Thyroid gland (tissue), 4 donors: ENCODE measurements at regions not wholly inside any gene's neighbourhood (a gene's known extent, or its start where the extent isn't known, plus 50 kb on each side); places are given as distances from the start of the nearest gene placed in this dataset.
A peak's percentile ranks its signal among the peaks of the same experiment; 100 is the strongest.

Experiments
- DNase-seq, 2 donors: peaks; one replicate each; pipeline ENCODE4 v3.0.0-alpha.2; 2019
- H3K27ac ChIP-seq, 3 donors: fragments of 200-600 bp; sonication (generic); 1 replicate in 2 of 3; 2 replicates in 1 of 3; pipeline ENCODE4 v1.5.1; 2016 to 2019; ENCODE audit warnings: mild to moderate bottlenecking in 1 of 3, moderate library complexity in 1 of 3
- H3K27me3 ChIP-seq: fragments of 200-600 bp; sonication (generic); one replicate; pipeline ENCODE4 v1.5.1; 2019
- H3K36me3 ChIP-seq, 2 donors: fragments of 200-600 bp; sonication (generic); one replicate each; pipeline ENCODE4 v1.5.1; 2016 to 2019
- H3K4me1 ChIP-seq, 2 donors: fragments of 200-600 bp; sonication (generic); one replicate each; pipeline ENCODE4 v1.5.1; 2017 to 2019
- H3K4me3 ChIP-seq, 3 donors: fragments of 200-600 bp; sonication (generic); replicated peaks in 1 of 3; 1 replicate in 2 of 3; 2 replicates in 1 of 3; pipeline ENCODE4 v1.5.1; 2016; ENCODE audit warnings: mild to moderate bottlenecking in 1 of 3
- H3K9me3 ChIP-seq: fragments of 200-600 bp; sonication (generic); one replicate; pipeline ENCODE4 v1.5.1; 2017
- CTCF ChIP-seq, 6 experiments: fragments of 200-600 bp in 3 of 6; fragments of 450-650 bp in 3 of 6; sonication (generic) in 3 of 6; IDR thresholded peaks; one replicate each; pipeline ENCODE4 v1.5.1; 2016 to 2019; ENCODE audit warnings: antibody characterized with exemption in 6 of 6, mild to moderate bottlenecking in 2 of 6, inconsistent platforms in 1 of 6, moderate library complexity in 1 of 6
- POLR2A ChIP-seq, 2 donors: fragments of 450-650 bp; IDR thresholded peaks; one replicate each; pipeline ENCODE4 v1.6.1; 2017; ENCODE audit warnings: antibody characterized with exemption in 2 of 2, mild to moderate bottlenecking in 2 of 2, moderate library complexity in 1 of 2
- WGBS, 2 donors: methylation state at CpG; one replicate each; pipeline ENCODE4 v1.1.5; 2017; 5-methylcytosine and 5-hydroxymethylcytosine counted together
- intact Hi-C: fragments of 100-400 bp; cut with DNase I; formaldehyde crosslinking; loops from one replicate; pipeline ENCODE4 v1.15.1; 2023

- Histone ChIP-seq H3K4me1 (peaks cover 4 to 13% of the 10 kb centered on the region in 2 donors), H3K9me3 (no peaks in the 10 kb centered on the region), H3K27me3 (no peaks in the 10 kb centered on the region), H3K36me3 (no peaks in the 10 kb centered on the region), H3K27ac (no peak overlapping the region), H3K4me3 (no peak overlapping the region)
- no peak for TF ChIP-seq CTCF (IDR thresholded peaks at IDR 0.05)
- TF ChIP-seq POLR2A (IDR thresholded peaks at IDR 0.05): no peak
- intact Hi-C loops: no loop called here
- no peak for DNase-seq
These were observed 65.7 kb upstream of the FRMD4B start for GRCh38 chr3:69451594-69451993.

GRCh38 chr3:69448877-69449276 is 63.0 kb upstream of the FRMD4B start:
- no peaks in the 10 kb centered on the region for H3K36me3 ChIP-seq
- intact Hi-C loops: no loop called here
- no peak overlapping the region for H3K4me3 ChIP-seq
- no peak for DNase-seq
- peaks cover 20 to 24% of the 10 kb centered on the region in 2 donors for H3K4me1 ChIP-seq
- no peak overlapping the region for H3K27ac ChIP-seq
- TF ChIP-seq CTCF (IDR thresholded peaks at IDR 0.05) (no peak), POLR2A (IDR thresholded peaks at IDR 0.05) (no peak)
- no peaks in the 10 kb centered on the region for H3K27me3 ChIP-seq
- H3K9me3 ChIP-seq: no peaks in the 10 kb centered on the region
- 93% methylated on average over 3 of the region's 3 CpGs for WGBS, 2 donors

GRCh38 chr3:69446402-69447072 is 60.6 kb upstream of the FRMD4B start:
- TF ChIP-seq CTCF (IDR thresholded peaks at IDR 0.05): no peak
- no peak for TF ChIP-seq POLR2A (IDR thresholded peaks at IDR 0.05)
- WGBS, 2 donors: 97 to 98% methylated on average over 6 of the region's 6 CpGs
- DNase-seq: no peak
- Histone ChIP-seq H3K9me3 (no peaks in the 10 kb centered on the region), H3K27me3 (no peaks in the 10 kb centered on the region), H3K36me3 (no peaks in the 10 kb centered on the region), H3K4me1 (peaks cover 38% of the 10 kb centered on the region in 2 donors), H3K4me3 (no peak overlapping the region), H3K27ac (no peak overlapping the region)
- intact Hi-C loops: no loop called here

GRCh38 chr3:69445498-69445897 is 59.6 kb upstream of the FRMD4B start:
- no peak for TF ChIP-seq CTCF (IDR thresholded peaks at IDR 0.05)
- WGBS, 2 donors: 77 to 78% methylated on average over 3 of the region's 3 CpGs
- Histone ChIP-seq H3K4me1 (peaks cover 47 to 49% of the 10 kb centered on the region in 2 donors), H3K9me3 (no peaks in the 10 kb centered on the region), H3K27ac (peak overlapping the region in 1 of 3 donors; percentile 82), H3K36me3 (no peaks in the 10 kb centered on the region), H3K27me3 (no peaks in the 10 kb centered on the region), H3K4me3 (no peak overlapping the region)
- intact Hi-C loops: no loop called here
- no peak for DNase-seq

GRCh38 chr3:69445024-69445423 is 59.1 kb upstream of the FRMD4B start:
- Histone ChIP-seq H3K27ac (peak overlapping the region in 1 of 3 donors; percentile 82), H3K9me3 (no peaks in the 10 kb centered on the region), H3K36me3 (no peaks in the 10 kb centered on the region), H3K27me3 (no peaks in the 10 kb centered on the region), H3K4me1 (peaks cover 52 to 54% of the 10 kb centered on the region in 2 donors), H3K4me3 (no peak overlapping the region)
- TF ChIP-seq POLR2A (IDR thresholded peaks at IDR 0.05) (no peak), CTCF (IDR thresholded peaks at IDR 0.05) (no peak)
- intact Hi-C loops: no loop called here
- 70 to 72% methylated on average over 11 of the region's 11 CpGs for WGBS, 2 donors
- DNase-seq: no peak
